ENCODE measurements at regions not wholly inside any gene's neighbourhood (a gene's known extent, or its start where the extent isn't known, plus 50 kb on each side); places are given as distances from the start of the nearest gene placed in this dataset.
A peak's percentile ranks its signal among the peaks of the same experiment; 100 is the strongest.
"Not testable (repeated sequence)": the region's sequence is repeated elsewhere in the genome, so short reads cannot be mapped to it uniquely, and the experiment has no call there.

- no peak for TF ChIP-seq CTCF (IDR thresholded peaks at IDR 0.05; ENCODE audit: control extremely low read depth, extremely low read depth)
- H3K9ac ChIP-seq (ENCODE audit: insufficient read depth in 1 of 2, low read length in 2 of 2) = no peak overlapping the region
- H3K27ac ChIP-seq (ENCODE audit: low read depth in 1 of 2, low read length in 1 of 2) = no peak overlapping the region
- no peaks in the 10 kb centered on the region for H3K4me1 ChIP-seq (ENCODE audit: control insufficient read depth in 5 of 5, insufficient read depth in 5 of 5, low read length in 5 of 5)
- peaks cover 0 to 8% (median 1%) of the 10 kb centered on the region in 4 donors for H3K9me3 ChIP-seq (ENCODE audit: control insufficient read depth in 4 of 4, insufficient read depth in 3 of 4, low read length in 3 of 4)
- H3K27me3 ChIP-seq (ENCODE audit: control insufficient read depth in 3 of 3, insufficient read depth in 3 of 3, low read length in 2 of 3) = no peaks in the 10 kb centered on the region
- H3K4me3 ChIP-seq = no peak overlapping the region
- WGBS, 2 donors = 47 to 80% methylated on average over 3 of the region's 3 CpGs
- DNase-seq (peak in 2 of 3 donors; percentile 33 to 35), ATAC-seq (ENCODE audit: insufficient read depth, low FRiP score) (no peak)
- no peaks in the 10 kb centered on the region for H3K36me3 ChIP-seq (ENCODE audit: control insufficient read depth in 4 of 4, insufficient read depth in 4 of 4, low read length in 4 of 4)
These were observed 391.8 kb upstream of the CRIM1 start for GRCh38 chr2:35963824-35964223.

GRCh38 chr2:35963357-35963756 is 392.2 kb upstream of the CRIM1 start:
- peak in 1 of 3 donors; percentile 23 for DNase-seq
- 92% methylated on average over 2 of the region's 2 CpGs for WGBS, 2 donors
- no peak for ATAC-seq (ENCODE audit: insufficient read depth, low FRiP score)
- Histone ChIP-seq H3K9me3 (ENCODE audit: control insufficient read depth in 4 of 4, insufficient read depth in 3 of 4, low read length in 3 of 4) (peaks cover 0 to 8% (median 1%) of the 10 kb centered on the region in 4 donors), H3K36me3 (ENCODE audit: control insufficient read depth in 4 of 4, insufficient read depth in 4 of 4, low read length in 4 of 4) (no peaks in the 10 kb centered on the region), H3K4me3 (no peak overlapping the region), H3K27ac (ENCODE audit: low read depth in 1 of 2, low read length in 1 of 2) (no peak overlapping the region), H3K9ac (ENCODE audit: insufficient read depth in 1 of 2, low read length in 2 of 2) (no peak overlapping the region), H3K27me3 (ENCODE audit: control insufficient read depth in 3 of 3, insufficient read depth in 3 of 3, low read length in 2 of 3) (no peaks in the 10 kb centered on the region), H3K4me1 (ENCODE audit: control insufficient read depth in 5 of 5, insufficient read depth in 5 of 5, low read length in 5 of 5) (no peaks in the 10 kb centered on the region)
- TF ChIP-seq CTCF (IDR thresholded peaks at IDR 0.05; ENCODE audit: control extremely low read depth, extremely low read depth) = no peak

GRCh38 chr2:35962585-35963146 is 392.9 kb upstream of the CRIM1 start:
- TF ChIP-seq CTCF (IDR thresholded peaks at IDR 0.05; ENCODE audit: control extremely low read depth, extremely low read depth) = no peak
- 90 to 93% methylated on average over 4 of the region's 4 CpGs for WGBS, 2 donors
- Histone ChIP-seq H3K9me3 (ENCODE audit: control insufficient read depth in 4 of 4, insufficient read depth in 3 of 4, low read length in 3 of 4) (peaks cover 0 to 8% (median 1%) of the 10 kb centered on the region in 4 donors), H3K36me3 (ENCODE audit: control insufficient read depth in 4 of 4, insufficient read depth in 4 of 4, low read length in 4 of 4) (no peaks in the 10 kb centered on the region), H3K4me1 (ENCODE audit: control insufficient read depth in 5 of 5, insufficient read depth in 5 of 5, low read length in 5 of 5) (no peaks in the 10 kb centered on the region), H3K27ac (ENCODE audit: low read depth in 1 of 2, low read length in 1 of 2) (no peak overlapping the region), H3K27me3 (ENCODE audit: control insufficient read depth in 3 of 3, insufficient read depth in 3 of 3, low read length in 2 of 3) (no peaks in the 10 kb centered on the region), H3K9ac (ENCODE audit: insufficient read depth in 1 of 2, low read length in 2 of 2) (no peak overlapping the region), H3K4me3 (no peak overlapping the region)
- DNase-seq (no peak), ATAC-seq (ENCODE audit: insufficient read depth, low FRiP score) (no peak)

- TF ChIP-seq CTCF (IDR thresholded peaks at IDR 0.05; ENCODE audit: control extremely low read depth, extremely low read depth) = no peak
These were observed 395.0 kb upstream of the CRIM1 start for GRCh38 chr2:35960596-35960995.

GRCh38 chr2:35957053-35957452 is 398.5 kb upstream of the CRIM1 start:
- WGBS, 2 donors = 95 to 96% methylated on average over 10 of the region's 10 CpGs
- not testable (repeated sequence) for H3K9ac ChIP-seq (ENCODE audit: insufficient read depth in 1 of 2, low read length in 2 of 2); DNase-seq; ATAC-seq (ENCODE audit: insufficient read depth, low FRiP score); H3K4me3 ChIP-seq; H3K4me1 ChIP-seq (ENCODE audit: control insufficient read depth in 5 of 5, insufficient read depth in 5 of 5, low read length in 5 of 5); H3K27me3 ChIP-seq (ENCODE audit: control insufficient read depth in 3 of 3, insufficient read depth in 3 of 3, low read length in 2 of 3); H3K27ac ChIP-seq (ENCODE audit: low read depth in 1 of 2, low read length in 1 of 2); H3K9me3 ChIP-seq (ENCODE audit: control insufficient read depth in 4 of 4, insufficient read depth in 3 of 4, low read length in 3 of 4); H3K36me3 ChIP-seq (ENCODE audit: control insufficient read depth in 4 of 4, insufficient read depth in 4 of 4, low read length in 4 of 4)

More at GRCh38 chr2:35960596-35960995, 395.0 kb upstream of the CRIM1 start:
- Histone ChIP-seq H3K9ac (ENCODE audit: insufficient read depth in 1 of 2, low read length in 2 of 2) (no peak overlapping the region), H3K4me1 (ENCODE audit: control insufficient read depth in 5 of 5, insufficient read depth in 5 of 5, low read length in 5 of 5) (no peaks in the 10 kb centered on the region), H3K9me3 (ENCODE audit: control insufficient read depth in 4 of 4, insufficient read depth in 3 of 4, low read length in 3 of 4) (peaks cover 0 to 8% (median 1%) of the 10 kb centered on the region in 4 donors), H3K27me3 (ENCODE audit: control insufficient read depth in 3 of 3, insufficient read depth in 3 of 3, low read length in 2 of 3) (no peaks in the 10 kb centered on the region), H3K36me3 (ENCODE audit: control insufficient read depth in 4 of 4, insufficient read depth in 4 of 4, low read length in 4 of 4) (no peaks in the 10 kb centered on the region), H3K4me3 (no peak overlapping the region), H3K27ac (ENCODE audit: low read depth in 1 of 2, low read length in 1 of 2) (no peak overlapping the region)
- no peak for ATAC-seq (ENCODE audit: insufficient read depth, low FRiP score)
- DNase-seq = no peak
- WGBS, 2 donors = 86 to 88% methylated on average over 1 of the region's 1 CpG

Measured in lung (tissue), 11 donors.